ENCODE measurements at regions not wholly inside any gene's neighbourhood (a gene's known extent, or its start where the extent isn't known, plus 50 kb on each side); places are given as distances from the start of the nearest gene placed in this dataset.
"Not testable (repeated sequence)": the region's sequence is repeated elsewhere in the genome, so short reads cannot be mapped to it uniquely, and the experiment has no call there.

- no peak for DNase-seq (ENCODE audit: low read depth, low spot score)
- in situ Hi-C loops (cut with HindIII; ENCODE audit: low pct_unique_long_range_greater_than_20kb, low sequenced_read_pairs): no loop called here
Observed at GRCh38 chr6:113205553-113205952, 651.6 kb upstream of the MARCKS start.

- DNase-seq (ENCODE audit: low read depth, low spot score): no peak
- in situ Hi-C loops (cut with HindIII; ENCODE audit: low pct_unique_long_range_greater_than_20kb, low sequenced_read_pairs): no loop called here
Observed at GRCh38 chr6:113208726-113209125, 648.4 kb upstream of the MARCKS start.

GRCh38 chr6:113209315-113209714 is 647.8 kb upstream of the MARCKS start:
- no peak for DNase-seq (ENCODE audit: low read depth, low spot score)
- in situ Hi-C loops (cut with HindIII; ENCODE audit: low pct_unique_long_range_greater_than_20kb, low sequenced_read_pairs): no loop called here

GRCh38 chr6:113211170-113211569 is 646.0 kb upstream of the MARCKS start:
- in situ Hi-C loops (cut with HindIII; ENCODE audit: low pct_unique_long_range_greater_than_20kb, low sequenced_read_pairs): no loop called here
- no peak for DNase-seq (ENCODE audit: low read depth, low spot score)

- DNase-seq (ENCODE audit: low read depth, low spot score): no peak
- in situ Hi-C loops (cut with HindIII; ENCODE audit: low pct_unique_long_range_greater_than_20kb, low sequenced_read_pairs): no loop called here
Observed at GRCh38 chr6:113219783-113220182, 637.4 kb upstream of the MARCKS start.

- no peak for DNase-seq (ENCODE audit: low read depth, low spot score)
- in situ Hi-C loops (cut with HindIII; ENCODE audit: low pct_unique_long_range_greater_than_20kb, low sequenced_read_pairs): no loop called here
Observed at GRCh38 chr6:113220832-113221231, 636.3 kb upstream of the MARCKS start.

GRCh38 chr6:113221850-113222249 is 635.3 kb upstream of the MARCKS start:
- in situ Hi-C loops (cut with HindIII; ENCODE audit: low pct_unique_long_range_greater_than_20kb, low sequenced_read_pairs): no loop called here
- no peak for DNase-seq (ENCODE audit: low read depth, low spot score)

GRCh38 chr6:113246186-113246585 is 611.0 kb upstream of the MARCKS start:
- in situ Hi-C loops (cut with HindIII; ENCODE audit: low pct_unique_long_range_greater_than_20kb, low sequenced_read_pairs): no loop called here
- DNase-seq (ENCODE audit: low read depth, low spot score): no peak

GRCh38 chr6:113248532-113248931 is 608.6 kb upstream of the MARCKS start:
- DNase-seq (ENCODE audit: low read depth, low spot score): no peak
- in situ Hi-C loops (cut with HindIII; ENCODE audit: low pct_unique_long_range_greater_than_20kb, low sequenced_read_pairs): no loop called here

GRCh38 chr6:113254194-113254593 is 603.0 kb upstream of the MARCKS start:
- in situ Hi-C loops (cut with HindIII; ENCODE audit: low pct_unique_long_range_greater_than_20kb, low sequenced_read_pairs); DNase-seq (ENCODE audit: low read depth, low spot score): not testable (repeated sequence)

GRCh38 chr6:113258771-113259170 is 598.4 kb upstream of the MARCKS start:
- no peak for DNase-seq (ENCODE audit: low read depth, low spot score)
- in situ Hi-C loops (cut with HindIII; ENCODE audit: low pct_unique_long_range_greater_than_20kb, low sequenced_read_pairs): no loop called here

GRCh38 chr6:113271437-113271836 is 585.7 kb upstream of the MARCKS start:
- in situ Hi-C loops (cut with HindIII; ENCODE audit: low pct_unique_long_range_greater_than_20kb, low sequenced_read_pairs): no loop called here
- no peak for DNase-seq (ENCODE audit: low read depth, low spot score)

GRCh38 chr6:113276601-113277000 is 580.5 kb upstream of the MARCKS start:
- DNase-seq (ENCODE audit: low read depth, low spot score): no peak
- in situ Hi-C loops (cut with HindIII; ENCODE audit: low pct_unique_long_range_greater_than_20kb, low sequenced_read_pairs): no loop called here

- in situ Hi-C loops (cut with HindIII; ENCODE audit: low pct_unique_long_range_greater_than_20kb, low sequenced_read_pairs): no loop called here
- no peak for DNase-seq (ENCODE audit: low read depth, low spot score)
Observed at GRCh38 chr6:113277111-113277510, 580.0 kb upstream of the MARCKS start.

- DNase-seq (ENCODE audit: low read depth, low spot score): no peak
- in situ Hi-C loops (cut with HindIII; ENCODE audit: low pct_unique_long_range_greater_than_20kb, low sequenced_read_pairs): no loop called here
Observed at GRCh38 chr6:113281014-113281413, 576.1 kb upstream of the MARCKS start.

- no peak for DNase-seq (ENCODE audit: low read depth, low spot score)
- in situ Hi-C loops (cut with HindIII; ENCODE audit: low pct_unique_long_range_greater_than_20kb, low sequenced_read_pairs): no loop called here
Observed at GRCh38 chr6:113281431-113281830, 575.7 kb upstream of the MARCKS start.

- in situ Hi-C loops (cut with HindIII; ENCODE audit: low pct_unique_long_range_greater_than_20kb, low sequenced_read_pairs): no loop called here
- no peak for DNase-seq (ENCODE audit: low read depth, low spot score)
Observed at GRCh38 chr6:113287396-113287795, 569.7 kb upstream of the MARCKS start.

GRCh38 chr6:113288409-113288808 is 568.7 kb upstream of the MARCKS start:
- no peak for DNase-seq (ENCODE audit: low read depth, low spot score)
- in situ Hi-C loops (cut with HindIII; ENCODE audit: low pct_unique_long_range_greater_than_20kb, low sequenced_read_pairs): no loop called here

- in situ Hi-C loops (cut with HindIII; ENCODE audit: low pct_unique_long_range_greater_than_20kb, low sequenced_read_pairs): no loop called here
- no peak for DNase-seq (ENCODE audit: low read depth, low spot score)
Observed at GRCh38 chr6:113289166-113289565, 568.0 kb upstream of the MARCKS start.

GRCh38 chr6:113290684-113291083 is 566.5 kb upstream of the MARCKS start:
- no peak for DNase-seq (ENCODE audit: low read depth, low spot score)
- in situ Hi-C loops (cut with HindIII; ENCODE audit: low pct_unique_long_range_greater_than_20kb, low sequenced_read_pairs): no loop called here
